ENCODE measurements at regions not wholly inside any gene's neighbourhood (a gene's known extent, or its start where the extent isn't known, plus 50 kb on each side); places are given as distances from the start of the nearest gene placed in this dataset.
"Not testable (repeated sequence)": the region's sequence is repeated elsewhere in the genome, so short reads cannot be mapped to it uniquely, and the experiment has no call there.

DNA sequence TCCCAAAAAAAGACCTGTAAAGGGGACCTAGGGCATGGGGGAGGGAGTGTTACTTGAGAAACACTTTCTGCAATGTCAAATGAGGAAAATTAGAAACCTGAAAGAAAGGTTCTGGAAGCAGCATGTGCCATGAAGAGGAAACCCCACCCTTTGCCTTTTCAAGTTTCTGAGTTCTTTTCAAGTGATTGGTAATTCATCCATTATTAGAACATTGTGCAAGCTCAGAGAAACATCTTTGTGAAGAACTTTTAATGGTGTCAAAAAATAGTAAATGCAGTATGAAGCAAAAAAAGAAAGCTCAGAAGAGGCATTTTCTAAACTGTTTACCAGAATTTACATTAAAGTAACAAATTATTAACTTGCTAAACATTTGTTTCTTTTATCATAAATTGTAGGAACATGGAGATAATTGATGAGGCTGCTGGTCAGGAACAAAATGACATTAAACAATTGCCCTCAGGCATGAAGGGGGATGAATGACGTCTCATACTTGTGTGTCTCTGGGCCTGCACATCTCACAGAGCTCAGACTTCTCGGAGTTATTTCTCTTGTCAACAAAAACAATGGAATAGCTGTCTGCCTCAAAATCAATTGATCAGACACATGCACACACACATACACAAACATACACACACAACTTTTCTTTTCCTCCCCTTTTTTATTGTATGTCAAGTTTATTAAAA is 1946.0 kb upstream of the CDH6 start:
- no peak for DNase-seq (ENCODE audit: low read depth)

DNA sequence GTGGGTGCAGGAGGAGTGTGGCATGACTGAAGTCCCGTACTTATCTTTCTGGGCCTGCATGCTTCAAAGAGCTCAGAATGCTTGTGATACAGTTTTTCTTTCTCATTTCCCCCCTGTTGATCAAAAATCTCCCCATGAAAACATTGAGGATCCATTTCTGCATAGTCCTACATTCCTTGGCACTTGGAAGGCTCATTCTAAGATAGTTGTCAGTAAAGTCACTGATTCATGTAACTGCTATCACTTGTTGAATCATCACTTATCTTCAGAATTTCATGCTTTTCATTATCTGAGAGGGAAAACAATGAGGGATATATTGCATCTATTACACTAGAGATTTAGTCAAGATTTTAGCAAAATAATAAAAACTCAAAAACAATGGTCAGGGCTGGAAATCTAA is 1953.1 kb upstream of the CDH6 start:
- DNase-seq (ENCODE audit: low read depth): peak; percentile 29

DNA sequence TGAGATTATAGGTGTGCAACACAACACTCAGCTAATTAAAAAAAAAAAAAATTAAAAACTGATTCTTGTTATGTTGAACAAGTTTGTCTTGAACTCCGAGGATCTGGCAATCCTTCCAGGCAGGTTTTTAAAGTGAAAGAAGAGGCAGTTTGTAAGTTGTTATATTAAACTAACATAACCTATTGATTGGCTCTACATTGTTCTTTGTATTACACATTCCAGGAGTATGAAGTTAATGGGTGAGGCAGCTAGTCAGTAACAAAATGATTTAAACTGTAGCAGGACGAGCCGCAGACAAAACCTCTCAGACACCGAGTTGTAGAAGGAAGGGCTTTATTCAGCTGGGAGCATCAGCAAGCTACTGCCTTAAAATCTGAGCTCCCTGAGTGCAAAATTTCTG is 1953.9 kb upstream of the CDH6 start:
- DNase-seq (ENCODE audit: low read depth): no peak

DNA sequence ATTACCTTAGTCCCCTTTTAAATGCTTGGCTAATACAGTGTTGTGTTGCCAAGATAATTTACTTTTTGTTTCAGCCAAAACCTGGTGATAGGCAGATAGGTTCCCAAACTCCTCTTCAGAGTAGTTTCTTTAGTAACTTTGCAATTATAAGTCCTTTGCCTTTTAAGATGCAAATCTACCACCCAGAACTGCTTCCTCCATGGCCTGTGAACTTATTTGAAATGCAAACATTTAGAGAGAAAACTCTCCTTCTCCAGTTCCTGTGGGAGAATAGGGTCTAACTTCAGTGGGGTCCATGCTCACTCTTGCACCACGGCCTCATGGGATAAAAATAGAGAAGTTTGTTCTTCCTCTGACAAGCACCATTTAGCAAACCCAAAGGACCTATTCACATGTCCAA is 1955.4 kb upstream of the CDH6 start:
- DNase-seq (ENCODE audit: low read depth): no peak

DNA sequence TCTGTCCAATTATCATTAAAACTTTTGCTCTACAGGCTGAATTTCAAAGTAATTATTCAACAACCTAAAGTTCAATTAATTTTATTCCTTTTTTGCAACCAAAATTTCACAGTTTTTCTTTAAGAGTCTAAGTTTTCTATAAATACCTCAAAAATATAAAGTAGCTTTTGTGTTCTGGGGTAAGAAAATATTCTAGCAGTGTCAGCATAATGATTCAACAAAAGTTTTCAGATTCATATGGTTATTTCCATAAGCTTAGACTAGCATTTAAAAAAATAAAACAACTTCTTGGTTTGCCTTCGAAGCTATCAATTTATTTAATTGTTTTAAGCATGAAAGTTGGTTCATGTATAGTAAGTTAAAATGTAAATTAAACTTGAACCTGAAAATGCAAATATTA is 1962.3 kb upstream of the CDH6 start:
- no peak for DNase-seq (ENCODE audit: low read depth)

DNA sequence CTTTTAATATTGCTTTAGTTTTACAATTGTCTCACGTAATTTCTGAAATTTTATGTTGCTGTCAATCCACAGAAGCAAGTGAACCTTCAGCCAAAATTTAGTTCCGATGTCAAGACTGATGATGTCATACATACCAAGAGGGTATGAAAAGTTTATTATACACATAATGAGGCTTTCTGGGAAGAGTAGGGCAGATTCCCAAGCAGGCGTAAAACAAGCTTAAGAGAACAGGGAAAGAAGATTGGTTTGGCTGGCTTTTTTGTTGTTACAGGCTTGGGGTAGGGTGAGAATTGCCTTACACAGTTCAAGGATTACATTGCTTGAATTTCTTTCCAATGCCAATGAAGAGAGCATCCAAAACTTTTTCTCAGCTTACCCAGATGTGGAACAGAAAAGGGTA is 1962.9 kb upstream of the CDH6 start:
- no peak for DNase-seq (ENCODE audit: low read depth)

DNA sequence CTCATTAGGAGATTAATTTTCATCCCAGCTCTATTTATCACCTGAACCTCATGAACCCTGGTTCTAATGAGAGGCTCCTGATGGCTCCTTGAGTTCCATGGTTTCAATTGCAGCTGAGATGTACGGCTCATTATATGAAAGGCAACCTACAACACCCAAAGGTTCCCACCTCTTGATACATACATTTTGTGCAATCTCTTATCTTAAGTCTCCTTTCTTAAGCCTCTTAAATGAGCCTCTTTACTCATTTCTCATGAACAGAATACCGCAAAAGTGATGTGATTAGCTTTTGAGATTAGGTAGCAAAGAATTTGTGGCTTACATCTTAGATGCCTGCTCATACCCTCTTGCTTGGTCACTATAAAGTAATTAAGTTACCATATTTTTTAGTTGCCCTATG is 1964.0 kb upstream of the CDH6 start:
- peak; percentile 81 for DNase-seq (ENCODE audit: low read depth)

DNA sequence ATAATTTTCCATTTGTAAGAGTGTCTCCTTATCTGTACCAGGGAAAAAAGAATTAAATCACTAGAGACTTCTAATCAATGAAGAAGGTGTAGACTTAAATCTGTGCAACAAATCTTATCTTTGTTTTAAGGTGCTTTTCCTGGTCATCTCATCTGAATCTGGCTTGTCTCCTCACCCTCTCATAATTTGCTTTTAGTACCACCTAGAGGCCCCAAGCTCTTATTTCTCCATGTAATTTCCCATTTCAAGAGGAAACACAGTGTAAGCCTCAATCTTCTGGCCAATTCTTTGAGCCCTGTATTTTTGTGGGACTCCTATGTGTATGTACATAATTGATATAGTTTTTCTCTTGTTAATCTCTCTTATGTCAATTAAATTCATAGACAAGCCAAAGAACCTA is 1975.3 kb upstream of the CDH6 start:
- peak; percentile 14 for DNase-seq (ENCODE audit: low read depth)

DNA sequence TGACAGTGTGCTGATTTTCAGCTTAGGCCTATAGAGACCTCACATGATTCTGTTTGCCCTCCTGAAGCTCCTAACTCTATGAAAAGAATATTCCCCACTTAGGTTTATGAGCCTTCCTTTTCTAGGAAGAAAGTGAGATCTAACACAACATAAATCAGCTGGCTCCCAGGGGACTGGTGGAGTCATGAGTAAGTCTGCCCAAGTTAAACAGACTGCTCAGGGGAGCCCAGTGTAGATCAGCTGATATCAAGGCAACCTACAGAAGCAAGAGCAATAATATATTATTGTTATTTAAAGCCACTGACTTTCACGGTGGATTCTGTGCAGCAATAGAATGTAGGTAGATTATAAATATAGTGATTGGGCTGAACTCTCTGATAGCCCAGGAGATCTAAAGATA is 1978.6 kb upstream of the CDH6 start:
- DNase-seq (ENCODE audit: low read depth): no peak

DNA sequence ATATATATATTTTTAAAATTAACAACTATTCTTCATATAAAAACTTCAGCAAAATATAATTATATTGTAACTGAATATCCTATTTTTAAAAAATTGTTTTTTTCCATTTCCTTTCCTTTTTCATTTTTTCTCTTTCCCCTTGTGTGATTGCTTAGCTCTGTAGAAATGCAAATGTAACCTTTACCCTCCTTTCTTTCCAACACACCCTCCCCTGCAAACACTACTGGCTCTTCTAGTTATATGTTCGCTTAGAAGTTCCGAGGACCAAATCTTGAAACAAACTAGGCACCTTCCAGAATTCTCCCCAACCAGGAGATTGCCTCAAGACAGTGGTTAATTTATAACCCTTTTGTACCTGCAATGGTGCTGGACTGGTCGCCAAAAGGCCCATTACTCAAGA is 1980.0 kb upstream of the CDH6 start:
- DNase-seq (ENCODE audit: low read depth): no peak

DNA sequence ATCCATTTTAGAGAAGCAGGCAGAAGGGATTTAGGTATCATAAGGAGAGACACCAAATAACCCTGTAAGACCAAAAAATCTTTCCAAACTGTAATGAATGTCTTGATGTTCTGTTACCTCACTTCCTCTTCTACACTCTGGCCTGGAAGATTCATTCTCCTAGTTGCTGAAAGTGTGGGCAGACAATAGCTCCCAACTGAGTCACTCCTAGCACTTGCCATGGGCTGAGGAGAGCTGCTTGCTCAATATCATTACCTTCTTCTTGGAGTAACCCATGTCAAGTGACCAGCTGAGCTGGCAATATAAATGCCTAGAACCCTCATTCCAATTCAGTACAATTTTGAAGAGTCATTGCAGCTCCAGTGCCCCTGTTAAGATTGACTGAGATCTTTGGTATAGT is 1985.5 kb upstream of the CDH6 start:
- DNase-seq (ENCODE audit: low read depth): peak; percentile 91

DNA sequence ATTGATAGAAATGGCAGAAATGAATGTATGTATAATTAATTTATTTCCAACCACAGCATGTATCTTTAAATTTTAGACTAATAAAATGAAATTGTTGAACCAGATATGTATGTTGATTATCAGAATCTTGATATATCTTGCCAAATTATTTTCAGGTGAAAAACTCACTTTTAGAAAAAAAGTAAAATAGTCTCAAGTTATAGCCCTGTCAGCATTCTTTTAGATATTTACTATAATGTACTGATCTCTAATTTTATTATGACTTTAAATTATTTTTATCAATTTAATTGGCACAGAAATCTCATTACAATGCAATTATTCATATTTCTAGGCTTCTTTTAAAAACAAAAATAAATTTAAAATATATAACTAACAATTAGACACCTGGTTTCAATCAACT is 1990.4 kb upstream of the CDH6 start:
- no peak for DNase-seq (ENCODE audit: low read depth)

DNA sequence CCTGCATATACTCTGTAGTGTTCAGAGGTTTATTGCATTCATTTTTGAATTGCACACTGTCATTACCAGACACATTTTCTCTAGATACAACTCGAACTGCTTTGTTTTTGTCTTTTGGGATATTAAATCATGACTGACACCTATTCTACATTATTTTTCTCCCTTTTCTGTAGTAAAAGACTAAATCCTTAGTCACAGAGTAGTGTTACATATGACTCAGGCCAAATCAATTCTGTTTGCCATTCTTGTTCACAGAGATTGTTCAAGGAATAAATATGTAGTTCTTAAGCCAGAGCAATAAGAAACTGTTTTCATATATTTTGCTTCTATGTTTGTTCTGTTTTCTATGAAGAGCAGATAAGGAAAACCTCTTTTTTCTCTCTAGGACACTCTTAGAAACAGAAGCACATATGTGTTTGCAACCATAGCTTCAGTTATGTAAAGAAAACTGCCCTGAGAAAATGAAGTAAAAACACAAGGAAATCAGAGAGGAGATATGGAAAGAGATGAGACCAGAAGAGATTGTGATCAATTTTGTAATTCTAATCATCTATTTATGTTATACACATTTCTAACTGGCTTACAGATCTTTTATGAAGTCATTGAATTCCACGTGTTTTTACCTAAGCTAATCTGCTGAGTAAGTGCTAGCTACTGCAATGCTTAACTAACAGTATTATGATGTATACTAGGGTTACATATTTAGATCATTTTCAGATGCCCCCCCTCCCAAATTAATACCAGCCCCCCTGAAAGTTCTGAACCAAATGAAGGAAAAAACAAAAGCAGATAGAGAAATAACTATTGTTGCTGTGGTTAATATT is 1995.6 kb upstream of the CDH6 start:
- DNase-seq (ENCODE audit: low read depth): peak; percentile 70

DNA sequence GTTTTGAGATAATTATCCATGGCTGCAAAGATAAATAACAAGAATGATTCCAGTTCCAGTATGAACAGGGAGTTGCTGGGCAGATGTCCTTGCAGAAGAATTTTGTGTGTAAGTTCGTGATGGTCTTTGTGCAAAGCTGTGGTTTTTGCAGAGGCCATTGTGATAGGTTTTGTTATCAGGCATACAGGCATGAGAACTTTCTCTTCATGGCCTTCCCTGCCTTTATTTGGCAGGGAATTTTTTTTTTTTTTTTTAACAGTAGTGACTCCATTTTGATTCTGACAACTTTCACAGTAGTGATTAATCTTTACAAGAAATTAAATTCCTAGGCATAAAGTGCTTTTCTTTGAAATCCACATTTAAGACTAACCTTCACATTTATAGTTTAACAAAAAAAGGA is 1999.5 kb upstream of the CDH6 start:
- peak; percentile 68 for DNase-seq (ENCODE audit: low read depth)

DNA sequence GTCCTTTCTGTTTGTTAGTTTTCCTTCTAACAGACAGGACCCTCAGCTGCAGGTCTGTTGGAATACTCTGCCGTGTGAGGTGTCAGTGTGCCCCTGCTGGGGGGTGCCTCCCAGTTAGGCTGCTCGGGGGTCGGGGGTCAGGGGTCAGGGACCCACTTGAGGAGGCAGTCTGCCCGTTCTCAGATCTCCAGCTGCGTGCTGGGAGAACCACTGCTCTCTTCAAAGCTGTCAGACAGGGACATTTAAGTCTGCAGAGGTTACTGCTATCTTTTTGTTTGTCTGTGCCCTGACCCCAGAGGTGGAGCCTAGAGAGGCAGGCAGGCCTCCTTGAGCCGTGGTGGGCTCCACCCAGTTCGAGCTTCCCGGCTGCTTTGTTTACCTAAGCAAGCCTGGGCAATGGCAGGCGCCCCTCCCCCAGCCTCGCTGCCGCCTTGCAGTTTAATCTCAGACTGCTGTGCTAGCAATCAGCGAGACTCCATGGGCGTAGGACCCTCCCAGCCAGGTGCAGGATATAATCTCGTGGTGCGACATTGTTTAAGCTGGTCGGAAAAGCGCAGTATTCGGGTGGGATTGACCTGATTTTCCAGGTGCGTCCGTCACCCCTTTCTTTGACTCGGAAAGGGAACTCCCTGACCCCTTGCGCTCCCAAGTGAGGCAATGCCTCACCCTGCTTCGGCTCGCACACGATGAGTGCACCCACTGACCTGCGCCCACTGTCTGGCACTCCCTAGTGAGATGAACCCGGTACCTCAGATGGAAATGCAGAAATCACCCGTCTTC is 2002.0 kb upstream of the CDH6 start:
- DNase-seq (ENCODE audit: low read depth): not testable (repeated sequence)

DNA sequence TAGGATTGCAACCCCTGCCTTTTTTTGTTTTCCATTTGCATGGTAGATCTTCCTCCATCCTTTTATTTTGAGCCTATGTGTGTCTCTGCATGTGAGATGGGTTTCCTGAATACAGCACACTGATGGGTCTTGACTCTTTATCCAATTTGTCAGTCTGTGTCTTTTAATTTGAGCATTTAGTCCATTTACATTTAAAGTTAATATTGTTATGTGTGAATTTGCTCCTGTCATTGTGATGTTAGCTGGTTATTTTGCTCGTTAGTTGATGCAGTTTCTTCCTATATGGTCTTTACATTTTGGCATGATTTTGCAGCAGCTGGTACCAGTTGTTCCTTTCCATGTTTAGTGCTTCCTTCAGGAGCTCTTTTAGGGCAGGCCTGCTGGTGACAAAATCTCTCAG is 2003.1 kb upstream of the CDH6 start:
- not testable (repeated sequence) for DNase-seq (ENCODE audit: low read depth)

DNA sequence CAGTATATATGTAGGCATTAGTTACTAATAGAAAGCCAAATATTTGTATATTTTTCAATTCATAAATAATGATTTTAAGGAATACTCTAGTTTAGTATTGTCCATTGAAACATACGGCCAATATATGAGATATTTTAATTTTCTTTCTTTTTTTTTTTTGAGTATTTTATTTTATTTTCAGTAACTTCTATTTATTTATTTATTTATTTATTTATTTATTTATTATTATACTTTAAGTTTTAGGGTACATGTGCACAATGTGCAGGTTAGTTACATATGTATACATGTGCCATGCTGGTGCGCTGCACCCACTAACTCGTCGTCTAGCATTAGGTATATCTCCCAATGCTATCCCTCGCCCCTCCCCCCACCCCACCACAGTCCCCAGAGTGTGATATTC is 2007.1 kb upstream of the CDH6 start:
- DNase-seq (ENCODE audit: low read depth): not testable (repeated sequence)

DNA sequence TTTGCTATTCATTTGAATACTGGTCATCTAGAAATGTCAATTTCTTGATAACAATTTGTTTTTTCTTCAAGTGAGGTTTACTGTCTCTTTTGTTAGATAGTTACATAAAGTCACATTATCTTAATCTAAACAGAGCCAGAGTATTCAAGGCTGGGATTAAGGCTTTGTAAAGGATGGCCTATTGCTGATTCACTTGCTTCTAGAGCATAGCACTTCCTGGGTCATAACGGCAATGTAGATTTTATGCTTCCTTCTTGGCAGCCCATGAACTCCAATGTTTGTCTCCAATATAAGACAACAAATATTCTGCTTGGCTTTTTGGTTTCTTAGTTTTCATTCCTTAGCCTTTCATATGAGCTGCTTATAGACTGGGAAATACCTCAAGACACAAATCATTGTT is 2007.9 kb upstream of the CDH6 start:
- DNase-seq (ENCODE audit: low read depth): no peak

DNA sequence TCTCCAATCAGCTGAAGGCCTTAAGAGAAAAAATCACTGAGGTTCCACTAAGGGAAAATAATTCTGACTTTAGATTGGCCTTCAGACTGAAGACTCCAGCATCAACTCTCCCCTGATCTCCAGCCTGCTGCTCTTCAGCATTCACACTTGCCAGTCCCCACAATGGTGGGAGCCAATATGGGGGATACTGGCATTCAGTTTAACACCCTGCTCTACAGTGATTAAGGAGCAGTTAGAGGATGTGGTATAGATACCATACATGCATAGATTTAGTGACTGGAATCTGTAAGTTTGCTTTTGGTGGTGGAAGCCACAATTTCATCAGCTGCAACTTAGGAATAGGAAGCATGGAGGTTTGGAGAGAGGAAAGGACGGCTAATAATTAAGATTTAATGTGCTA is 2017.7 kb upstream of the CDH6 start:
- no peak for DNase-seq (ENCODE audit: low read depth)

DNA sequence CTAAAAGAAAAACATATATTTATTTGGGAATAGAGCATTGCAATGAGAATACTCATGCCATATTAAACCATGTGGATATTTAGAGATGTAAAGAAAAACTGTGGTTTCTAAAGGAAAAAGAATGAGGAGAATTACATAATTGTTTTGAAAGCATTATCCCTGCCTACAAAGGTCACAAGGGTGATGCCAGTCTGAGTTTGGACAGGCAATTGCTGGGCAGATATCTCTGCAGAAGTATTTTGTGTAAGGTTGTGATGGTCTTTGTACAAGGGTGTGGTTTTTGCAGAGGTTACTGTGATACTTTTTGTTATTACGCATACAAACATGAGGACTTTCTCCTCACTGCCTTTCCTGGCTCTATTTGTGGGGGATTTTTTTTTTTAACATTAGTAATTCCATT is 2022.9 kb upstream of the CDH6 start:
- DNase-seq (ENCODE audit: low read depth): no peak

DNA sequence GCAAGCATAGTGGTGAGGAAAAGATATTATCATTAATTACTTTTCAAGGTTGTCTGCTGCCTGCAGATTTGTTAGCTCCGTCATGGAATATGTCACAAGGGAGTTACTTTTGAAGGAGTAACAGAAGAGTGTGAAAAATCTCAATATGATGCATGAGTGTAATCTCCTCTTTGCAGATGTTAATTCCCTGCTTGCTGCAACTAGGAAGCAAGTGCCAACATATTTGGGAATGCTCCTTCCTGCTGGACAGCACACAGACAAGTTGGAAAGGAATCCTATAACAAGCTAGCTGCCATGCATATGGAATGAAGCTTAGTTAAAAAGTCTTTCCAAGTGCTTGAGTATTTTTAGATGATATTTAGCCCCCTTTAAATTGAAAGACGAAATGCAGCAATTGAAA is 2023.6 kb upstream of the CDH6 start:
- peak; percentile 13 for DNase-seq (ENCODE audit: low read depth)

DNA sequence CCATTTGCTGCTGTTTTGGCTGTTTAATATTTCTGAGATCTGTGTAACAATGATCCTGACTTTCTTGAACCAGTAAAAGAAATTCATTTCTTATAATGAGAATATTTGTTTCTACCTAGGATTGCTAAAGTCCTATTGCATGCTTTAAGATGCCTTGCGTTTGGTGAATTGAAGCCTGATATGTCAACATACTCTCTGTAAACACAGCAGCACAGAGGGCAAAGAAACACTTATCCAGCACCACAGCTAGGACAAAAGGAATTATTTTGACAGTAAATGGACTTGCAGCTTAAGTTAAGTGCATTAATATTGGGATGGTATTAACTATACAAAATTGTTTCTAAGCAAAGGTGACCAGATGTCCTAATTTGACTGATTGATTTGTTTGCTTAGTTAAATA is 2031.2 kb upstream of the CDH6 start:
- no peak for DNase-seq (ENCODE audit: low read depth)

All from amniotic epithelial cell (primary cell).